Glomerular visceral epithelial cell (primary cell): ENCODE measurements at regions not wholly inside any gene's neighbourhood (a gene's known extent, or its start where the extent isn't known, plus 50 kb on each side); places are given as distances from the start of the nearest gene placed in this dataset.

ENCODE experiments used
- DNase-seq: peaks from one replicate; pipeline ENCODE4 v3.0.0-alpha.2; 2016; ENCODE audit errors: extremely low spot score

DNA sequence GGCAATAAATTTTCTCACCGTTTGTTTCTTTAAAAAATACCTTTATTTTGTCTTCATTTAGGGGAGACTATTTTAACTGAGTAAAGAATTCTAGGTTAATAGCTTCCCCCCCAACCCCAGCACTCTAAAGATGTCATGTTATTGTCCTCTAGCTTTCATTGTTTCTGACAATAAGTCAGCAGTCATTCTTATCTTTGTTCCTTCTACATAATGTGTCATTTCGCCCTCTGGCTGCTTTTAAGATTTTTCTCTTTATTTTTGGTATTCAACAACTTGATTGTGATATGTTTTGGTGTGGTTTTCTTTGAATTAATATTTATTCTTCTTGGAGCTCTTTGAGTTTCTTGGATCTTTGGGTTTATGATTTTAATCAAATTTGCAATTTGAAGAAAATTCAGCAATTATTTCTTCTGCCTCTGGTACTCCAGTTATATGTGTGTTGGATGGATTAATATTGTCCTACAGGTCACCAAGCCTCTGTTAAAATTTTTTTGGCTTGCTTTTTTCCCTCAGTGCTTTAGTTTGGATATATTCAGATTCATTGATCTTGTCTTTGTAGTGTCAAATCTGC, 64.6 kb upstream of the ELN start:
- DNase-seq = no peak

DNA sequence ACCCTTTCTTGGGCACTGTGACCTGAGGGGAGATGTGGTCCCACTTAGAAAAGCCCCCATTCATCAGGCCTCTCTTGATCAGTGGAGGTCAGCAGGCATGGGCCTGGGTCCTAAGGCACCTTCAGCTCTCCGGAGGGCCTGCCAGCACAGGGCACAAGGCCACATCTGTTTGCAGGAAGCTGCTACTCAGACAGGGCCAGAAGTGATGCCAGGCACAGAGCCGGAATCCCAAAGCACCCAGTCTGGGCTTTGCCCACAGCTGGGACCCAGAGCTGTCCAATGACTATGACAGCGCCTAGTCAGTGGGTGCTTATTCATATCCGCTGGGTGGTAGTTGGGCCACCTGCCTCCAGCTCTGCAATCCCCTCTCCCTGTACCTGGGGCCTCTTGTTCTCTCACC, 63.2 kb upstream of the ELN start:
- DNase-seq = no peak

DNA sequence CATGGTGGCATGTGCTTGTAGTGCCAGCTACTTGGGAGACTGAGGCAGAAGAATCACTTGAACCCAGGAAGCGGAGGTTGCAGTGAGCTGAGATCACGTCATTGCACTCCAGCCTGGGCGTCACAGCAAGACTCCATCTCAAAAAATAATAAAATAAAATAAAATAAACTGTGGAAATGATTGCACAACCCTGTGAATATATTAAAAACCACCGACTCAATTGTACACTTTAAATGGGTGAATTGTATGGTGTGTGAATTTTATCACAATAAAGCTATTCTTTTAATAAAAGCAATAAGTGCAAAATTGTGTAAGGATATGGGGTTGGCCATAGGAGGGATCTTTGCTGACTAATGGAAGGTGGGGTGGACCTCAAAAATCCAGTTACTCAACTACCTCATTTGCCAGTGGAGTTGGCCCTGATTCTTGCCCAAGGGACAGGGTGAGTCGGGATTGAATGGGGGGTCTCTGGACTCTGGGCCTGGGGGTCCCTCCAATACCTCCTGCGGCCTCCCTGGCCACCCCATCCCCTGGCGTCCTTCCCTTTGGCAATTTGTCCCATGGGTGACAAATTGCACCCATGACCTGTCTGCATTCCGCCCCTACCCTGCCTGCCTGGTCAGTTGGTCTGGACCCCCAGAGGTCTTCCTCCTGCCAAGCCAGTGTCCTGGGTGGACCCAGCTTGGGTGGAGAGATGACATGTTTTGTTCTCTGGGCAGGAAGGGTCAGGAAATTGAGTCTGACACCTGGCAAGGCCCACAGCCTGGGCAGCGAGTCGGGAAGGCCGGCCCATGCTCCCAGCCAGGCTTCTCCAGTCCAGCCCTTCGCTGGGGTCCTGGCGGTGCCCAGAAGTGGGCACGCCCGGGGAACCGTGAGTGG, 61.7 kb upstream of the ELN start:
- DNase-seq = no peak

DNA sequence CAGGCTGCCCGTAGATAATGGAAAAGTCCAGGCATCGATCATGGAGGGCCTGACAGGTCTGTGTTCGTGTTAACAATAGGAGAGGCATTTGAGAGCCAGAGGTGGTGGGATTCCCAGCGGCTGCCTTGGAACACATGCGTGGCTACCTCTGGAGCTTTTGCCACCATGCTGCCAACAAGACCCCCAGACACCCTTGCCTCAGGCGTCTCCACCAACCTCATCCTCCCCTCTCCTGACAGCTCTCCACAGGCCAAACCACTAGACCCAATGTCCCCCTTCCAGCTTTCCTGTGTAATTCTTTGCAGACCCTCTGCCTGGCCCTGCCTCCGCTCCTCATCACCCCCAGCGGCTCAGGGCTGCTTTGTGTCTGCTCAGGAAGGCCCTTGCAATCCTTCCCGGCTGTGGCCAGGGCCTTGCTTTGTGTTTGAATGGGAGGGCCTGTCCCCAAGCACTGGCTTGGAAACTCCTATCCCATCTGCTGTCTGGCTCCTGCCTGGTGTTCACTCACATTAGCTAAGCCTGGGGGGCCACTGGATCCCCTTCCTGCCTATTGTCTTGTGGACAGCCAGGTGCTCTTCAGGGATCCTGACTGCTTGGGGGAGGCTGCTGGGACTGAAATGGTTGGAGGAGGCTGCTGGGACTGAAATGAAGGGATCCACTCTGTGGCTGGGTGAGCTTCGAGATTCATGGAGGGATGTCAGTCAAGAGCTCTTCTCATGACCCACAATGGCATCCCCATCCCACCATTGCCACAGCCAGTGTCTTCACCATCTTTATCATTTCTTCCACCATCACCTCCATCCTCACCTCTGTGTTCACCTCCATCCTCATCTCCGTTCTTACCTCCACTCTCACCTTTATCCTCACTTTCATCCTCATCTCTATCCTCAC, 60.8 kb upstream of the ELN start:
- no peak for DNase-seq

DNA sequence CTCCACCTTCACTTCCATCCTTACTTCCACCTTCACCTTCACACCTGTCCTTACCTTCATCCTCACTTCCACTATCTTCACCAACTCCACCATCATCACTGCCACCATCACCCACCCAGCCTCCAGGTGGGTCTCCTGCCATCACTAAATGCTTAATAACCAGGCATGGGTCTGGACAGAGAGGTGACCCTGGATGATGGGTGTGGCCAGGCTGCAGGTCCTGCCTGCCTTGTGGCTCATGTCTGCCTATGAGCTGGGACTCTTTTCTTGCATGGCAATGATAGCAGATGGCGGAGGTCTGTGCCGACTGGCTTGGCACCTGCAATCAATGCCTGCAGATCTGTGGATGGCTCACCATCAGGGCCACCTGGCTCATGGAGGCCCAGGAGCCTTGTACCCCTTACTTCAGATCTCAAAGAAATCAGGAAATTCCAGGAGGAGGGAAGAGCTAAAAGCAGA, 60.1 kb upstream of the ELN start:
- no peak for DNase-seq

DNA sequence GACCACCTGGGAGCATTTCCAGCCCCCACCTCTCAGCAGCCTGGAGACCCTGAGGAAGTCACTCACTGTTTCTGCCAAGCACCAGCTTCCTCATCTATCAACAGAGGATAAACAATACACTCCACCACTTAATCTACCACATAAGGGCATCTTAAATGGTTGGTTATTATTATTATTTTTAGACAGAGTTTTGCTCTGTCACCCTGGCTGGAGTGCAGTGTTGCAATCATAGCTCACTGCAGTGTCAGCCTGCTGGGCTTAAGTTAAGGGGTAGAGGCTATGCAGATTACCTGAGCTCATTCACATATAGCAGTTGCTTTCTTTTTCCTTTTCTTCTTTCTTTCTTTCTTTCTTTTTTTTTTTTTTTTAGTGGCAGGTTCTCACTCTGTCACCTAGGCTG, 59.5 kb upstream of the ELN start:
- no peak for DNase-seq

DNA sequence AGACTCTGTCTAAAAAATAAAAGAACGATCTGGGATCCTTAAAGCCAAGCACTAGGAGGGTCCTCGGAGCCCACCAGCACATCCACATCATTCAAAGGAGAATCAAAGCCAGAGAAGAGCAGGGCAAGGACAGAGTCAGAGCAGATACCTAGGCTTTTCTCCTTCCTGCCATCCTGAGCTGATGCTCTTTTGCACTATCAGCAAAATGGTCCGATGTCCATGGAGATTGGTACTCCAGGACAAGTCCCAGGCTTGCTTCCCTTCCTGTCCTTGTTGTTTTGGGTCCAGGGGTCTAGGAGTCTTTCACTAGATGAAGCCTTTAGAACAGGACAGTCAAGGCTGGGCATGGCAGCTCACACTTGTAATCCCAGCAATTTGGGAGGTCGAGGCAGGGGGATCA, 58.0 kb upstream of the ELN start:
- DNase-seq = no peak

DNA sequence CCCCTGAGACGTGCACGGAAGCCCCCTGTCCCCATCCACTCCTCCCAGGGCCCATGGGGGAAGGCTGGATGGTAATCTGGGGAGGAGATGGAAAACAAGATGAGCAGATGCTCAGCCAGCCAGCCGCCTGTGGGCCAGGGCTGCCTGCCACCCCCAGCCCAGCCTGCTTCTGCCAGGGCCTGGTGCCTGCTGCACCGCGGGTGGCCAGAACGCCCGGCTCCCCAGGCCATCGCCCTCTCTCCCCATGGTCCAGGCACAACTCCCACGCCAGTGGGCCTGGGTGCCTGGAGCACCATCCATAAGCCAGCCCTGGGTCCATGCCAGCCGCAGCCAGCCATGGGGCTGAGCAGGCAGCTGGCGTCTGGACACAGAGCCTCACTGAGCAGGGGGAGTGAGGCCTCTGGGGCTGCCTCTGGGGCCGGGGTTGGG, 57.2 kb upstream of the ELN start:
- DNase-seq = no peak

DNA sequence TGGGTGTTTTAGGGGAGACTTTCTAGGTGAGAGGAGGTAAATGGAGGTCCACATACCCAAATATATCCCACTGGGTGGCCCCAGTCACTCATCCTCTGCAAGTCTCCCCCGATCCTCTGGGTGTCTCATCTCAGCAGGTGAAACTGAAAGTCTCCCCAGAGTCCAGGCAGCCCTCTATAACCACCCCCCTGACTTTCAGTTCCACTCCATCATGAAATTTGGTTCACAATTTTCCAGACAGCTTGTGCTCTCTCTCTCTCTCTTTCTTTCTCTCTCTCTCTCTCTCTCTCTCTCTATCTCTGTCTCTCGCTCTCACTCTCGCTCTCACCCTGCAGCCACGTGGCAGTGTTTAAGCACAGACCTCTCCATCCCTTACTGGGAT, 56.7 kb upstream of the ELN start:
- no peak for DNase-seq

DNA sequence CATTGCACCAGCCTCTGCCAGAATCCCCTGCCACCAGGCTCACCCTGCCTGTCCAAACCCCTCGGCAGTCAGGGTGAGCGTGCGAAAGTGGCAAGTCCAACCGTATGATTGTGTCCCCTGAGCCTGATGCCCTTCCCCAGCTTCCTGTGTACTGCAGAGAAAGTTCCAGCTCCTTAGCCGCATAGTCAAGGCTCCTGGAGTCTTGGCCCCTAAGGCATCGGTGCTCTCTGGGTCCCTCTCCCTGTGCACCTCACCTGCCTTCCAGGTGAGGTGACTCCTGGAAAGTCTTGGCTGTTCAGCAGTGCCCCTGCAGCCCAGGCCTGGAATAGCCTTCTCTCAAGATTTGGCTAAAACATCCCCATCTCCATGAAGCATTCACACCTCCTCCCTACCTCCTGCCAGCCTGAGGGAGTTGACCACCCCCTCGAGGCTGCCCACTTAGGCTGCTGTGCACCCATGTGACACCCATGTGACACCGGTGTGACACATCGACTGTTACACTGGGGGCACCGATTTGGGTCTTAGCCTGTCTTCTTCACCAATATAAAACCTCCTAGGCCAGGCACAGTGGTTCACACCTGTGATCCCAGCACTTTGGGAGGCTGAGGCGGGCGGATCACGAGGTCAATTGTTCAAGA, 56.1 kb upstream of the ELN start:
- DNase-seq = no peak

DNA sequence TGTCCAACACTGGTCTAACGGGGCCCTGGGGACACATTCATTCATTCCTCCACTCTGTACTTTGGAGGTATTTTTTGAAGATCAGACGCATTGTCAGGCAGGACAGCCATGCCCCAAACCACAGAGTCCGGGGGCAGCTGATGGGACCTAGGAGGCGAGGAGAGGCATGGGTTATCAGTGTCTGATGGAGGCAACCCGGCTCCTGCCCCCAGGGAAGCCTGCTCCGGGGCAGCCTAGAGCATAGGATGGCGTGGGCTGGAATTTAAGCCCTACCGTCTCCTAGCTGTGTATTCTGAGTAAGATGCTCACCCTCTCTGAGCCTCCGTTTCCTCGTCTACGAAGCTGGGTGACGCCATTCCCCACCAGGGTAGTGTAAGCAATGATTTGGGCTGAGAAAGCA, 55.4 kb upstream of the ELN start:
- DNase-seq = no peak

DNA sequence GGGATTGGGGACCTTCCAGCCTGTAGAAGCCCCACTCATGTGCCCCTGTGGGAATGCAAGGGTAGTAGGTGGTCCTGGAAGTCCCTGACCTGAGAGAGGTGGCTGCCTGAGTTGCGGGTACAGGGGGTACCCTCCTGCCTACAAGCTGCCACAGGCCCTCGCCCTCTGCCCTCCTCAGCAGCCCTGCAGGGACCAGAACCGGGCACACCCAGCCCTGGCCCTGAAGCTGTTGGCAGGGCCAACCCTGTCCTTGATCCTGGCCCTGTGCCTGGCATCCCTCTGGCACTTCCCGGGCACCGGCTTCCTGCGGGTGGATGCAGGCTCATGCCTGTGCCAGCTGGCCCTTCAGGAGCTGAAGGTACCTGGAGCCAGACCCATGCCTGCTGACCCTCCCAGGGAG, 54.9 kb upstream of the ELN start:
- DNase-seq = no peak

DNA sequence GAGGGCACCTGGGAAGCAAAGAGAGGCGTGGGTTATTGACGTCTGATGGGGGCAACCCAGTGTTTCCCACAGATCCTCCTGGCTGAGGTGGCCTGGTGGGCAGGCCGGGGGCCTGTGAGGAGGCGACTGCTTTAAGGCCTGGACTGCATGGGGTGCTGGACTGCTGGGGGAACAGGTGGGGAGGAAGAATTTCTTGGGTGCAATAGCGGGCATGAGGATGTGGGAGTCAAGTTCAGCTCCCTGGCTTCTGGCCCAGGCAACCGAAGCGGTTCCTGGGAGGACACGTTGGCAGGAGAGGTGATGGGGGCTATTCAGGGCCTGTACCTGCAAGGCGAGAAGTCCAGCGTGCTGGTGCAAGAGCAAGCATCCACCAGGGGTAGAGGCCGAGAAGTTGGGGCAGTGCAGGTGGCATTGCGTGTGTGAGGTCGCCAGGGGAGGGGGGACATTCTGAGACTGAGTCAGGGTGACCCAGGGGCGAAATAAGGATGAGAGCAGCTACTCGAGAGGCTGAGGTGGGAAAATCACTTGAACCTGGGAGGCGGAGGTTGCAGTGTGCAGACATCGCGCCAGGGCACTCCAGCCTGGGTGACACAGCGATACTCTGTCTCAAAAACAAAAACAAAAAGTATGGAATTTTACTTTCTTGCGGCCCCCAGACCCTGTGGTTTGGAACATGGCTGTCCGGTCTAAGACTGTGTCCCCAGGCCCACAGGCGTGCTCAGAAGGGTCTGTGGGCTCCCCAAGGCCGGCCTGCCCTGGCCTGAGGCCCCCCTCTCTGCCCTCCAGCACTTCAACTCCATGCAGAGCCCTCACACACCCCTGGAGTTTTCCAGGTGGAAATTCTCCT, 53.6 kb upstream of the ELN start:
- DNase-seq = no peak

DNA sequence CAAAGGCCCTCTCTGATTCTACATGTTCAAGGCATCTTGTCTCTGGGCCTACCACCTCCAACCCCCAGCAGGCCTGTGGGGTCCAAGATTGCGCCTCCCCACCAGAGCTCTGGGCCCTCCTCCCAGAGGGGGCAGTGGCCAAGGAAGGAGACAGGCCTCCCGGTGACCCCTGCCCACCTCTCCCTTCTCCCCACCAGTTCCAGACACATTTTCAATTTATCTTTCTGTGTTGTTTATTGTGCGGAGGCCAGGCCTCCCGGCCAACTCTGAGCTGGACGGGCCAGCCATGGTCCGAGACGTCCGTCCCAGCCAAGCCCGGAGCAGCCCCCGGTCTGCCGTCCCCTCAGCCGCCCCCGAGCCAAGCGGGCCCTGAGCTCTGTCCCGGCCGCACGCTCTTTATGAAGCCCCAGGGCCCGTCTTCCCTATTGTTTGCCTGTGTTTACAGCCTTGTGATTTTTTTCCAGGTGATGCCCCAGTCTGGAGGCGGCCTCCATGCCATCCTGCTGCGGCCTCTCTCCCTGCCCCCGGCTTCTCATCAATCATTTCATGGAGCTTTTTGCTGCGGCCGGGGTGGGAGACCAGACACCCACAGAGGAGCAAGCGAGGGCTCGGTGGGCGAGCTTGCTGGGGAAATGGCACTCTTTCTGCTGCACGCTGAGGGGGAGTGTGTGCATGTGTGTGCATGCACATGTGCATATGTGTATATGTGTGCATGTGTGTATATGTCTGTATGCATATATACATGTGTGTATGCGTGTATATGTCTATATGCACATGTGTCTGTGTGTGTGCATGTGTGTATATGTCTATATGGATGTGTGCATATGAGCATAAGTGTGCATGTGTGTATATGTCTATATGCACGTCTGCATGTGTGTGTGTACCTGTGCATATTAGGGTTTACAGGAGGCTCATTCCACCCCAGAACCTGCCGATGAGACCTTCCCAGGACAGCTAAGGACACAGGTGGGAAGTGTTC, 52.7 kb upstream of the ELN start:
- no peak for DNase-seq

DNA sequence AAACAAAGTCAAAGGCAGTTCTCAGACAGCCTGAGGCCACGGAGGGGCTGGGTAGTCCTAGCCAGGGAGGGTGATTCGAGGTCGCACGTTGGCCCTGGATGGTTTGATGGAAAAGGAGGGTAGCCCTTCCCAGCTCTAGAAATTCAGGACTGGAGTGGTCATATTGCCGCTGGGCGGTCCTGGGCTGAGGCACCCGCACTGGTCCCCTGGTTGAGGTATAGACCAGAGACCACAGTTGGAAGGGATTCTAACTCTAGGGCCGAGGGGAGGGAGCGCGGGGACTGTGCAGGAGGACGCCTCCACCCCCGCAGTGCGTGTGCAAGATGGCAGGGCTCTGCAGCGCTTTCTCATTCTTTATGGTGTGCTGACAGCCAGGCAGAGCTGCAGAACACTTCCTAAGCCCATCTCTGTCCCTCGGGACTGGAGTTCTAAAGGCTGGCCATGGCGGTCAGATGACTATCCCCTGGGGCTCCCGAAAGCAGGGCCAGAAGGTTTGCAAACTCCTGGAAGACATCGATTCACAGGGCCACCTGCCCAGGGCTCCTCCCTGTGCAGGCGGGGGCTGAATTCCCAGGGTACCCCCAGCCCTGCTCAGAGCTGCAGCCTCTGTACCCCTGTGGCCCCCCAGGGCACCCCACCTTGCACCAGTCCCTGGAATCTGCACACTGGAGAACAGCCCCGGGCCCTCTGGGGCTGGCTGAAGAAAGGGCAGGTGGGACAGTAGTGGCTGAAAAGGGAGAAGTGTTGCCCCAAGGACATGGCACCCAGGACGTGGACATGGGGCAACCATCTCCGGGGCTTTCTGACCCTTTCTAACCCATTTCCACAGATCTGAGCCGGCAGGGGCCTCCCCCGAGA, 51.0 kb upstream of the ELN start:
- no peak for DNase-seq

DNA sequence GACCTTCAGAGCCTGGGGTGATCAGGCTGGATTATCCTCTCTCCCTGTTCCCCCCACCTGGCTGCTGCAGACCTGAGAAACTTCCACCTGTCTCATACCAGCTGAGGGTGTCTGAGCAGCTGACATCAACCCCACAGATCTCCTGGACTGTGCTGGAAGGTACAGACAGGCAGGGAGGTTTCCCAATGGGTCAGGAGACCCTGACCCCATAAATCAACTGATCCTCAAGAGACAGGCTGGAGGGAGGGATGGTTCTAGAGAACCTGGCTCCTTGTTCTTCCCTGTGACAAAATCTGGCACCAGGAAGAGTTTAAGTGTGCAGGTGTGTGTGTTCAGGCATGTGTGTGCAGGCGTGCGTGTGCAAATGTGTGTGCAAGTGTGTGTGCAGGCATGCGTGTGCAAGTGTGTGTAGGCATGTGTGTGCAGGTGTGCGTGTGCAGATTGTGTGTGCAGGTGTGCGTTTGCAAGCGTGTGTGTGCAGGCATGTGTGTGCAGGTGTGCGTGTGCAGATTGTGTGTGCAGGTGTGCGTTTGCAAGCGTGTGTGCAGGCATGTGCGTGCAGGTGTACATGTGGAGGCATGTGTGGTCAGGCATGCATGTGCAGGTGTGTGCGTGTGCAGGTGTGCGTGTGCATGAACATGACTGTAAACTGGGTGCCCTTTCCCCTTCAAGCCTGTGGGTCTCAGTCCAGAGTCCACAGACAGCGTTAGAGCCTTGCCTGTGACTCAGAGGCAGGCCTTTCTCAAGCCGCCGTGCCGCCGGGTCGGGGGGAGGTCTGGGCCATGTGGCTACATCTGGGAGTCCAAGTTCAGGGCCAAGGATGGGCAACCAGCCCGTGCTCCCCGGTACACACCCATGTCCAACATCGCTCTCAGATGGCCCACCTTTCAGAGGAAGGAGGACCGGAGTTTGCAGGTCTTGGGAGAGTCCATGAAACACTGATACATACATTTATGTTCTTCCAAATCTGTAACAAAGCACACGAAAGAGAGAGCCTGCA, 50.1 kb upstream of the ELN start:
- DNase-seq = no peak
